ENCODE measurements at regions not wholly inside any gene's neighbourhood (a gene's known extent, or its start where the extent isn't known, plus 50 kb on each side); places are given as distances from the start of the nearest gene placed in this dataset.

- no peaks in the 10 kb centered on the region for H3K27me3 ChIP-seq (ENCODE audit: control insufficient read depth in 2 of 2, insufficient read depth in 2 of 2, low read length in 2 of 2)
- WGBS (ENCODE audit: insufficient coverage), result 86% methylated on average over 1 of the region's 2 CpGs
- H3K4me1 ChIP-seq (ENCODE audit: control insufficient read depth in 1 of 2, insufficient read depth in 2 of 2, low read length in 2 of 2), result no peaks in the 10 kb centered on the region
- H3K36me3 Mint-ChIP-seq, result no peaks in the 10 kb centered on the region
- no peak overlapping the region for H3K4me2 ChIP-seq (replicated peaks; ENCODE audit: extremely low read depth, low read length, poor library complexity, severe bottlenecking)
- H3K9me3 Mint-ChIP-seq, result peaks cover 0 to 2% (median 0%) of the 10 kb centered on the region in 7 donors
- H3K9me3 ChIP-seq (replicated peaks in 1 of 2; ENCODE audit: control insufficient read depth in 1 of 2, insufficient read depth in 1 of 2, low read length in 2 of 2), result no peaks in the 10 kb centered on the region
- H2AFZ ChIP-seq (ENCODE audit: insufficient read depth, low read depth, low read length, poor library complexity, severe bottlenecking), result no peak overlapping the region
- no peaks in the 10 kb centered on the region for H3K27me3 Mint-ChIP-seq (ENCODE audit: low read depth in 3 of 3)
- no peak for TF ChIP-seq CTCF (IDR thresholded peaks at IDR 0.05)
- no peaks in the 10 kb centered on the region for H3K79me2 ChIP-seq (ENCODE audit: insufficient read depth, low read length)
- H3K27ac Mint-ChIP-seq, result no peak overlapping the region
- no peak overlapping the region for H3K4me3 Mint-ChIP-seq
- H3K9ac ChIP-seq (ENCODE audit: insufficient read depth, low read length, poor library complexity, severe bottlenecking), result no peak overlapping the region
- no peak for DNase-seq
- no peak overlapping the region for H3K27ac ChIP-seq (ENCODE audit: low read depth in 1 of 2, low read length in 2 of 2)
- H3K4me1 Mint-ChIP-seq, result no peaks in the 10 kb centered on the region
- H3K4me3 ChIP-seq (replicated peaks in 1 of 3; ENCODE audit: low read depth in 2 of 3, low read length in 3 of 3), result no peak overlapping the region
- no peaks in the 10 kb centered on the region for H4K20me1 ChIP-seq (ENCODE audit: insufficient read depth, low read length)
- intact Hi-C loops (cut with micrococcal nuclease), result no loop called here
- no peaks in the 10 kb centered on the region for H3K36me3 ChIP-seq (replicated peaks in 1 of 2; ENCODE audit: control insufficient read depth in 1 of 2, insufficient read depth in 2 of 2, low read length in 2 of 2)
Observed at GRCh38 chr14:41377932-41378331, 228.7 kb upstream of the LRFN5 start.

- Mint-ChIP-seq H3K27ac (no peak overlapping the region), H3K9me3 (peaks cover 0 to 2% (median 0%) of the 10 kb centered on the region in 7 donors), H3K36me3 (no peaks in the 10 kb centered on the region), H3K27me3 (ENCODE audit: low read depth in 3 of 3) (no peaks in the 10 kb centered on the region), H3K4me1 (no peaks in the 10 kb centered on the region), H3K4me3 (no peak overlapping the region)
- no peak overlapping the region for H2AFZ ChIP-seq (ENCODE audit: insufficient read depth, low read depth, low read length, poor library complexity, severe bottlenecking)
- intact Hi-C loops (cut with micrococcal nuclease), result no loop called here
- DNase-seq, result no peak
- no peak for TF ChIP-seq CTCF (IDR thresholded peaks at IDR 0.05)
- H3K9me3 ChIP-seq (replicated peaks in 1 of 2; ENCODE audit: control insufficient read depth in 1 of 2, insufficient read depth in 1 of 2, low read length in 2 of 2), result no peaks in the 10 kb centered on the region
- no peaks in the 10 kb centered on the region for H3K79me2 ChIP-seq (ENCODE audit: insufficient read depth, low read length)
- H4K20me1 ChIP-seq (ENCODE audit: insufficient read depth, low read length), result no peaks in the 10 kb centered on the region
- 89% methylated on average over 3 of the region's 4 CpGs for WGBS (ENCODE audit: insufficient coverage)
- no peak overlapping the region for H3K4me2 ChIP-seq (replicated peaks; ENCODE audit: extremely low read depth, low read length, poor library complexity, severe bottlenecking)
- H3K4me3 ChIP-seq (replicated peaks in 1 of 3; ENCODE audit: low read depth in 2 of 3, low read length in 3 of 3), result no peak overlapping the region
- no peaks in the 10 kb centered on the region for H3K27me3 ChIP-seq (ENCODE audit: control insufficient read depth in 2 of 2, insufficient read depth in 2 of 2, low read length in 2 of 2)
- no peak overlapping the region for H3K9ac ChIP-seq (ENCODE audit: insufficient read depth, low read length, poor library complexity, severe bottlenecking)
- no peak overlapping the region for H3K27ac ChIP-seq (ENCODE audit: low read depth in 1 of 2, low read length in 2 of 2)
- H3K4me1 ChIP-seq (ENCODE audit: control insufficient read depth in 1 of 2, insufficient read depth in 2 of 2, low read length in 2 of 2), result no peaks in the 10 kb centered on the region
- no peaks in the 10 kb centered on the region for H3K36me3 ChIP-seq (replicated peaks in 1 of 2; ENCODE audit: control insufficient read depth in 1 of 2, insufficient read depth in 2 of 2, low read length in 2 of 2)
Observed at GRCh38 chr14:41374092-41374491, 232.6 kb upstream of the LRFN5 start.
